WERI-Rb-1 (cell line): ENCODE measurements at regions not wholly inside any gene's neighbourhood (a gene's known extent, or its start where the extent isn't known, plus 50 kb on each side); places are given as distances from the start of the nearest gene placed in this dataset.

Experiments
- DNase-seq: peaks from one replicate; pipeline ENCODE4 v3.0.0-alpha.2; 2020
- H3K27ac ChIP-seq: fragments of 250-450 bp; sonication (Bioruptor Pico); 2 replicates; pipeline ENCODE4 v1.5.1; 2020; ENCODE audit warnings: mild to moderate bottlenecking, moderate library complexity
- H3K27me3 ChIP-seq: fragments of 250-450 bp; sonication (Bioruptor Pico); 2 replicates; pipeline ENCODE4 v1.5.1; 2021; ENCODE audit warnings: mild to moderate bottlenecking, low read depth, moderate library complexity; ENCODE audit not compliant: insufficient read depth, severe bottlenecking
- H3K36me3 ChIP-seq: fragments of 250-450 bp; sonication (Bioruptor Pico); 2 replicates; pipeline ENCODE4 v1.5.1; 2020; ENCODE audit warnings: mild to moderate bottlenecking, moderate library complexity
- H3K4me3 ChIP-seq: 2 replicates; pipeline ENCODE4 v1.5.1; 2011; ENCODE audit warnings: low read depth, mild to moderate bottlenecking, control low read depth, low read length
- H3K9me3 ChIP-seq: fragments of 250-450 bp; sonication (Bioruptor Pico); 2 replicates; pipeline ENCODE4 v1.5.1; 2021; ENCODE audit warnings: mild to moderate bottlenecking, moderate library complexity; ENCODE audit not compliant: severe bottlenecking
- TF ChIP-seq, protein P1 (sequence below): IDR thresholded peaks from 2 replicates; pipeline ENCODE4 v1.5.1; 2011; ENCODE audit warnings: low read depth, mild to moderate bottlenecking, control low read depth, inconsistent platforms, low read length

DNA sequence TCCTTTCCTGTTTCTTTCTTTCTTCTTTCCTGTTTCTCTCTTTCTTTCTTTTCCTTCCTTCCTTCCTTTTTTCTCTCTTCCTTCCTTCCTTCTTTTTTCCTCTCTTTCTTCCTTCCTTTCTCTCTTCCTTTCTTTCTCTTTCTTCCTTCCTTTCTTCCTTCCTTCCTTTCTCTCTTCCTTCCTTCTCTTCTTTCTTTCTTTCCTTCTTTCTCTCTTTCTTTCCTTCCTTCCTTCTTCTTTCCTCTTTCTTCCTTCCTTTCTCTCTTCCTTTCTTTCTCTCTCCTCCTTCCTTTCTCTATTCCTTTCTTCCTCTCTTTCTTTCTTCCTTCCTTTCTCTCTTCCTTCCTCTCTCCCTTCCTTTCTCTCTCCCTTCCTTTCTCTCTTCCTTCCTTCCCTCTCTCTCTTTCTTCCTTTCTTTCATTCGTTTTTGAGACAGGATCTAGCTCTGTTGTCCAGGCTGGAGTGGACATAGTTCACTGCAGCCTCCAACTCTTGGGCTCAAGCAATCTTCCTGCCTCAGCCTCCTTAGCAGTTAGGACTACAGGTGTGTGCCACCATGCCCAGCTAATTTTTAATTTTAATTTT is 170.8 kb upstream of the GMDS start:
- H3K9me3 ChIP-seq = no peaks in the 10 kb centered on the region
- TF ChIP-seq, protein P1, sequence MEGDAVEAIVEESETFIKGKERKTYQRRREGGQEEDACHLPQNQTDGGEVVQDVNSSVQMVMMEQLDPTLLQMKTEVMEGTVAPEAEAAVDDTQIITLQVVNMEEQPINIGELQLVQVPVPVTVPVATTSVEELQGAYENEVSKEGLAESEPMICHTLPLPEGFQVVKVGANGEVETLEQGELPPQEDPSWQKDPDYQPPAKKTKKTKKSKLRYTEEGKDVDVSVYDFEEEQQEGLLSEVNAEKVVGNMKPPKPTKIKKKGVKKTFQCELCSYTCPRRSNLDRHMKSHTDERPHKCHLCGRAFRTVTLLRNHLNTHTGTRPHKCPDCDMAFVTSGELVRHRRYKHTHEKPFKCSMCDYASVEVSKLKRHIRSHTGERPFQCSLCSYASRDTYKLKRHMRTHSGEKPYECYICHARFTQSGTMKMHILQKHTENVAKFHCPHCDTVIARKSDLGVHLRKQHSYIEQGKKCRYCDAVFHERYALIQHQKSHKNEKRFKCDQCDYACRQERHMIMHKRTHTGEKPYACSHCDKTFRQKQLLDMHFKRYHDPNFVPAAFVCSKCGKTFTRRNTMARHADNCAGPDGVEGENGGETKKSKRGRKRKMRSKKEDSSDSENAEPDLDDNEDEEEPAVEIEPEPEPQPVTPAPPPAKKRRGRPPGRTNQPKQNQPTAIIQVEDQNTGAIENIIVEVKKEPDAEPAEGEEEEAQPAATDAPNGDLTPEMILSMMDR = no peak
- H3K27ac ChIP-seq = no peak overlapping the region
- no peak for DNase-seq
- H3K27me3 ChIP-seq = peaks cover 25% of the 10 kb centered on the region
- no peak overlapping the region for H3K4me3 ChIP-seq
- no peaks in the 10 kb centered on the region for H3K36me3 ChIP-seq

GRCh38 chr6:2414885-2415547 is 169.6 kb upstream of the GMDS start:
- TF ChIP-seq, protein P1 = no peak
- H3K27me3 ChIP-seq = peaks cover 25% of the 10 kb centered on the region
- H3K27ac ChIP-seq = no peak overlapping the region
- DNase-seq = no peak
- no peak overlapping the region for H3K4me3 ChIP-seq
- H3K36me3 ChIP-seq = no peaks in the 10 kb centered on the region
- no peaks in the 10 kb centered on the region for H3K9me3 ChIP-seq

GRCh38 chr6:2412731-2413130 is 167.3 kb upstream of the GMDS start:
- Histone ChIP-seq H3K9me3 (no peaks in the 10 kb centered on the region), H3K4me3 (no peak overlapping the region), H3K27ac (no peak overlapping the region), H3K36me3 (no peaks in the 10 kb centered on the region), H3K27me3 (peaks cover 46% of the 10 kb centered on the region)
- TF ChIP-seq, protein P1 = no peak
- no peak for DNase-seq

GRCh38 chr6:2410656-2411380 is 165.4 kb upstream of the GMDS start:
- TF ChIP-seq, protein P1 = no peak
- no peak overlapping the region for H3K4me3 ChIP-seq
- no peak overlapping the region for H3K27ac ChIP-seq
- no peaks in the 10 kb centered on the region for H3K9me3 ChIP-seq
- peaks cover 50% of the 10 kb centered on the region for H3K27me3 ChIP-seq
- no peak for DNase-seq
- no peaks in the 10 kb centered on the region for H3K36me3 ChIP-seq

GRCh38 chr6:2407525-2407924 is 162.1 kb upstream of the GMDS start:
- Histone ChIP-seq H3K4me3 (no peak overlapping the region), H3K9me3 (no peaks in the 10 kb centered on the region), H3K27ac (no peak overlapping the region), H3K27me3 (peaks cover 37% of the 10 kb centered on the region), H3K36me3 (no peaks in the 10 kb centered on the region)
- no peak for DNase-seq
- TF ChIP-seq, protein P1 = no peak
